ENCODE measurements at regions not wholly inside any gene's neighbourhood (a gene's known extent, or its start where the extent isn't known, plus 50 kb on each side); places are given as distances from the start of the nearest gene placed in this dataset.
"Not testable (repeated sequence)": the region's sequence is repeated elsewhere in the genome, so short reads cannot be mapped to it uniquely, and the experiment has no call there.

DNA sequence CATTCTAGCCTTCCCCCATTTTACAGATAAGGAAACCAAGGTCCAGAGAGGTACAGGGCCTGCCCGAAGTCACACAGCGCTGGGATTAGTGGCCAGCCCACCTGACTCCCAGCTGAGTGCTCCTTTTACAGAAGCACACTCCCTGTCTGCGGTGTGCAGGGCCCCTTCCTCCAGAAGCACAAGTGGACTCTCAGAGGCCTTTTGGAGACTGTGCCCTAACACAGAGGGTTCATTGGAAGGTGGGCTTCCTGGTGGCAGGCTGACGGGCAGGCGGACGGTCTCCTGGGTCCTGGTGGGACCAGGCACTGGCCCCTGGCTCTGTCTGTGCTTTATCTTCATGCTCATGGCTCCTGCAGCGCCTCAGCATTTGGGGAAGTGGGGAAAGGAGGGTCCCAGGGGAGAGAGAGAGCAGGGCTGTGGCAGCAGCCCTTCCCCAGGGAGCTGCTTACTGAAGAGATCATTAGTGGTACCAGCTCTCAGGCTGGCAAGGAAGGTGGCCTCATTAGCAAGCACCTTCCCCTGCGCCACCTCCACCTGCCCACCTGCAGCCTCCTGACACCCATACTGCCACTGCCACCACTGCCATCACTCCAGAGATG, 83.1 kb upstream of the GOLGA6L4 start:
- DNase-seq (ENCODE audit: low spot score): not testable (repeated sequence)

- not testable (repeated sequence) for DNase-seq (ENCODE audit: low spot score)
Measured at GRCh38 chr15:84153655-84154140, 81.9 kb upstream of the GOLGA6L4 start.

- DNase-seq (ENCODE audit: low spot score): not testable (repeated sequence)
Measured at GRCh38 chr15:84154314-84154713, 81.3 kb upstream of the GOLGA6L4 start.

DNA sequence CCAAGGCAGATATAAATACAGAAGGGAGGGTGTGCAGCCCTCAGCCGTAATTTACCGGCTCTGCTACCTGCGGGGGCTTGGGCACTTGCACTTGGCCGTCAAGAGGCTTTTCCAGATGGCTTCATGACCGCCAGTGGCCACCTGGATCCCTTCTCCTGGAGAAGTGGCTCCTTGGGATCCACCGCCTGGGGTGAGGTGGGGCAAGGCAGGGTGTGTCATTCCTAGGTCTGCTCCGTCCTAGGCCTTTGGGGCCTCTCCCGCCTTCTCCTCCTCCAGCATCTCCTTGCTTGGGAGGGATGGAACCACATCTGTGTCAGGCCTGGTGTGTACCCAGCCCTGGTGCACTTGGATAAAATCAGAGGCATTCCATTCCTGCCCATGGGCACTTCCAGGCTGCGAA, 80.8 kb upstream of the GOLGA6L4 start:
- DNase-seq (ENCODE audit: low spot score): not testable (repeated sequence)

DNA sequence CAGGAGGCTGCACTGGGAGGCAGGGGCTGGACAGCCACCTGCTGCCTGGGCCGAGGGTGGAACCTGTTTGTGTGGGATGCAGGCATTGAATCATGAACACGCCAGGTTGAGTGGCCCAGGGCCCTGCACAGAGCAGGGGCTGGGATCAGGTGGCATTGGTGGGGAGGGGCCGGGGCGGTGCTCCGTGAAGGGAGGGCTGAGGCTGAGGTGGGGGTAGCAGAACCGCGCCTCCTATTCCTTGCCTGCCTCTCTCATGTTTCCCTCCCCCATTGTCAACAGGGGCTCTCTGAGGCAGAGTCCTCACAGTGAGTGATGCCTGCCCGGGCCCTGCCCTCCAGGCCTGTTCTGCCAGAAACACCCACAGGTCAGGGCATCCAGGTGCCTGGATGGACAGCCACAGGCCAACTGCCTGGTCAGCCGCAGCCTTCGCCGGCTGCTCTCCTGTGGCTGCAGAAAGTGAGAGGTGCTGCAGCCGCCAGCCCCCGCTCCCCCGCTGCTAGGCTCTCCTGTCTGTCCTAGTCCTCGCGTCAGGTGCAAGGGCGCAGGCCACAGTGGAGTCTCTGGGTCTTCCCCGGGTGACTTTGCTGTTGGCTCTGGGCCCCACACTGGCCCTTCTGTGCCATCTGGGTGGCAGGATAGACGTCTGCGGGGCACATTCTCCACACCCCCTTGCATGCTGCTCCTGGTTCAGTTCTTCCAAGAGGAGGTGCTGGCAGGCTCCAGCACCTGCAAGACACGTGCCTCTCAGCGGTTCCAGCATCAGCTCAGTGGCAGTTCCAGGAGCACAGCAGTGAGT, 79.6 kb upstream of the GOLGA6L4 start:
- not testable (repeated sequence) for DNase-seq (ENCODE audit: low spot score)

GRCh38 chr15:84156588-84156840, 79.1 kb upstream of the GOLGA6L4 start:
- not testable (repeated sequence) for DNase-seq (ENCODE audit: low spot score)

DNA sequence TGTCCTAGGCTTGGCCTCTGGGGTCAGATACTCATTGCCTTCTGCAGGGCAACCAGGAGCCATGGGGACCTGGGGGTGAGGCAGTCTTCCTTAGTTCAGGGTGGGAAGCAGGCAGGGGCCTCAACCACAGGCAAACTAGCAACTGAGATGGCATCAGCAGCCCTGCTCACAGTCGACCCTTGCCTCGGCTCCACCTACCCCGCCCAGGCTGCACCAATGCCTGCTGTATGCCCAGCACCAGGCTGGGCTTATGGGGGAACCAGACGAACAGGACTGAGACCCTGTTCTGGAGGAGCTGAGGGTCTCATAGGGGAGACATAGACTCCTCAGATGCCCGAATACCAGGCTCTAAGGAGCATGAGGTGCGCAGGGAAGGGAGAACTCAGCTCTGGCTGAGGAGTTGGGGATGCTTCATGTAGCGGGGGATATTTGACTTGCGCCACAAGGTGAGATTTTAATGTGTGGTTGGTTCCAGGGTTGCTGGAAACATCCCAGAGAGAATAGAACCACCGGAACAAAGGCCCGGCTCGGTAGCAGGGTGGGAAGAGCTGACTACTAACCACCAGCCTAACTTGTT, 78.4 kb upstream of the GOLGA6L4 start:
- not testable (repeated sequence) for DNase-seq (ENCODE audit: low spot score)

DNA sequence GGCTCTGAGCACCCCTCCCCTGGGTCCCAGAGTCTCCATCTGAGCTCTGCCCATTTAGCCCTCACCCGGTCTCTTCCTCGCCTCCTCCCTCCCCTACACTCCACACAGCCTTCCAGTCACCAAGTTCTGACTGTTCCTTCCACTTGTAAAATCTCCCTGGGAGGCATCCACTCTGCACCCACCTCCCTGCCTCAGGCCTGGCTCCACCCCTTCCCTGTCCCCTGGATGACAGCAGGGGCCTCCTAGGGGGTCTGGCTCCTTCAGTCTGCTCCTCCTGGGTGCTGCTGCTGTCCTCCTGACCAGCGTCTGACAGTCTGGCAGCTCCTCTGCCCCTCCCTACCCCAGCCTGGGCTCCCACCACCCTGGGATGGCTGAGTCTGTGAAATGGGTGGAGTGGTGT, 77.7 kb upstream of the GOLGA6L4 start:
- not testable (repeated sequence) for DNase-seq (ENCODE audit: low spot score)

GRCh38 chr15:84159346-84160269, 76.0 kb upstream of the GOLGA6L4 start:
- not testable (repeated sequence) for DNase-seq (ENCODE audit: low spot score)

GRCh38 chr15:84164423-84165292, 70.9 kb upstream of the GOLGA6L4 start:
- DNase-seq (ENCODE audit: low spot score): not testable (repeated sequence)

GRCh38 chr15:84170029-84170428, 65.5 kb upstream of the GOLGA6L4 start:
- DNase-seq (ENCODE audit: low spot score): not testable (repeated sequence)

DNA sequence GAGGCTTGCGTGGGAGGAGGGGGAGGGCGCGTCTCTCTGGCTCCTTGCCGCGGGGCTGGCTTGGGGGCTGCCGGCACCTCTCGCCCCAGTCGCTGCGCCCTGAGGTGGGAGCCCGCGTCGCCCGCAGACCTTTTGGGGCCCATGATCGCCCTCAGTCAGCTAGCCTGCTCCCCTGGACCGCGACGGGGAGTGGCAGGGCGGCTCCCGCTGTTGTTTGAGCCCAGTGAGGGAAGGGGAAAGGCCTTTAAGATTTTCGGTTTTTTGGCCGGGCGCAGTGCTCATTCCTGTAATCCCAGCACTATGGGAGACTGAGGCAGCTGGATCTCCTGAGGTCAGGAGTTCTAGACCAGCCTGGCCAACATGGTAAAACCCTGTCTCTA, 62.4 kb upstream of the GOLGA6L4 start:
- DNase-seq (ENCODE audit: low spot score): not testable (repeated sequence)
